SK-N-SH (cell line): ENCODE measurements at regions not wholly inside any gene's neighbourhood (a gene's known extent, or its start where the extent isn't known, plus 50 kb on each side); places are given as distances from the start of the nearest gene placed in this dataset.

Experiments used
- CTCF ChIA-PET: fragments of 300-600, 350-600 bp; formaldehyde crosslinking; extraction: SDS; loops from one replicate; lab custom pipeline; 2021; lab: Yijun Ruan, JAX
- POLR2A ChIA-PET: fragments of 350-600 bp; sonication (Branson Sonifier 250); formaldehyde crosslinking; extraction: SDS; loops from one replicate; lab custom pipeline; 2020; ENCODE audit warnings: antibody characterized with exemption, inconsistent platforms; lab: Yijun Ruan, JAX
- DNase-seq: peaks from one replicate; pipeline ENCODE4 v3.0.0; 2012
- H2AFZ ChIP-seq: fragments of 200-600 bp; sonication (generic); 2 replicates; pipeline ENCODE4 v1.8.1; 2016; ENCODE audit warnings: antibody characterized with exemption, mild to moderate bottlenecking, low read depth
- H3F3A ChIP-seq: fragments of 200-600 bp; sonication (generic); replicated peaks from 2 replicates; pipeline ENCODE3; 2016; ENCODE audit warnings: antibody characterized with exemption, mild to moderate bottlenecking; ENCODE audit not compliant: insufficient read depth
- H3K27ac ChIP-seq, 2 experiments: fragments of 200-500 bp in 1 of 2; fragments of 200-600 bp in 1 of 2; sonication (Bioruptor generic) in 1 of 2; sonication (generic), shearing (Covaris generic) in 1 of 2; 2 replicates each; pipeline versions ENCODE4 v1.5.1 to v1.6.1; 2014 to 2016; ENCODE audit warnings: low read depth in 2 of 2, inconsistent platforms in 1 of 2, low read length in 1 of 2, mild to moderate bottlenecking in 1 of 2, mixed read lengths in 1 of 2
- H3K27me3 ChIP-seq: fragments of 200-600 bp; sonication (generic), shearing (Covaris generic); 2 replicates; pipeline ENCODE4 v1.6.1; 2016; ENCODE audit warnings: mixed run types; ENCODE audit not compliant: insufficient read depth
- H3K36me3 ChIP-seq, 2 experiments: fragments of 200-500 bp in 1 of 2; fragments of 200-600 bp in 1 of 2; sonication (Bioruptor generic) in 1 of 2; sonication (generic) in 1 of 2; replicated peaks in 1 of 2; 2 replicates each; pipeline versions ENCODE3 to v1.5.1; 2014 to 2016; ENCODE audit warnings: low read length in 1 of 2, mild to moderate bottlenecking in 1 of 2; ENCODE audit not compliant: insufficient read depth in 2 of 2, control insufficient read depth in 1 of 2
- H3K4me1 ChIP-seq, 2 experiments: fragments of 200-500 bp in 1 of 2; fragments of 200-600 bp in 1 of 2; sonication (Bioruptor generic) in 1 of 2; sonication (generic), shearing (Covaris generic) in 1 of 2; 2 replicates each; pipeline versions ENCODE4 v1.5.1 to v1.6.1; 2014 to 2016; ENCODE audit warnings: low read depth in 1 of 2, low read length in 1 of 2, mixed run types in 1 of 2; ENCODE audit not compliant: insufficient read depth in 2 of 2, control insufficient read depth in 1 of 2
- H3K4me2 ChIP-seq: fragments of 200-600 bp; sonication (generic), shearing (Covaris generic); 2 replicates; pipeline ENCODE4 v1.6.1; 2017; ENCODE audit warnings: mixed run types
- H3K4me3 ChIP-seq, 2 experiments: fragments of 200-500 bp in 1 of 2; fragments of 200-600 bp in 1 of 2; sonication (Bioruptor generic) in 1 of 2; sonication (generic), shearing (Covaris generic) in 1 of 2; 2 replicates each; pipeline versions ENCODE4 v1.5.1 to v1.8.1; 2014 to 2016; ENCODE audit warnings: low read depth in 2 of 2, inconsistent platforms in 1 of 2, low read length in 1 of 2, mild to moderate bottlenecking in 1 of 2, mixed read lengths in 1 of 2, moderate library complexity in 1 of 2
- H3K79me2 ChIP-seq: fragments of 200-600 bp; sonication (generic); 2 replicates; pipeline ENCODE4 v1.8.1; 2017; ENCODE audit warnings: mild to moderate bottlenecking; ENCODE audit not compliant: insufficient read depth
- H3K9ac ChIP-seq: fragments of 200-600 bp; sonication (generic); 2 replicates; pipeline ENCODE4 v1.6.1; 2017; ENCODE audit warnings: mixed run types
- H3K9me2 ChIP-seq: fragments of 200-600 bp; sonication (generic); 2 replicates; pipeline ENCODE4 v1.6.1; 2017; ENCODE audit warnings: mixed run types
- H3K9me3 ChIP-seq: fragments of 200-600 bp; sonication (generic); 2 replicates; pipeline ENCODE4 v1.6.1; 2017; ENCODE audit warnings: mixed run types, mild to moderate bottlenecking, moderate library complexity
- H4K20me1 ChIP-seq: fragments of 200-600 bp; sonication (generic); 2 replicates; pipeline ENCODE4 v1.6.1; 2017; ENCODE audit warnings: mild to moderate bottlenecking, mixed run types; ENCODE audit not compliant: insufficient read depth
- EP300 ChIP-seq, 2 experiments: IDR thresholded peaks; 2 replicates each; pipeline versions ENCODE4 v1.4.0 to v1.6.1; 2012; ENCODE audit warnings: borderline replicate concordance in 1 of 2, low read depth in 1 of 2, low read length in 1 of 2
- EZH2phosphoT487 ChIP-seq: fragments of 200-600 bp; sonication (generic); IDR thresholded peaks from 2 replicates; pipeline ENCODE4 v1.6.1; 2017; ENCODE audit warnings: low read depth, mixed run types, mild to moderate bottlenecking, antibody characterized with exemption, moderate library complexity, borderline replicate concordance
- FOXJ3 ChIP-seq: sonication (generic); formaldehyde crosslinking; IDR thresholded peaks from 2 replicates; pipeline ENCODE4 v1.5.1; 2020; ENCODE audit warnings: mild to moderate bottlenecking, missing genetic modification reagents
- GABPA ChIP-seq: IDR thresholded peaks from 2 replicates; pipeline ENCODE4 v1.4.0; 2012; ENCODE audit warnings: low read depth, mild to moderate bottlenecking
- GATA2 ChIP-seq: sonication (generic); formaldehyde crosslinking; IDR thresholded peaks from 2 replicates; pipeline ENCODE4 v1.5.0; 2020; ENCODE audit warnings: mild to moderate bottlenecking, missing genetic modification reagents
- JUND ChIP-seq: IDR thresholded peaks from 2 replicates; pipeline ENCODE4 v1.4.0; 2012
- RAD21 ChIP-seq: IDR thresholded peaks from 2 replicates; pipeline ENCODE4 v1.6.1; 2012; ENCODE audit warnings: mild to moderate bottlenecking, low read length
- SIN3A ChIP-seq: IDR thresholded peaks from 2 replicates; pipeline ENCODE4 v1.6.1; 2012; ENCODE audit warnings: low read depth, mild to moderate bottlenecking, low read length, moderate library complexity, borderline replicate concordance
- TEAD4 ChIP-seq: IDR thresholded peaks from 2 replicates; pipeline ENCODE4 v1.4.0; 2012; ENCODE audit warnings: mild to moderate bottlenecking, borderline replicate concordance; ENCODE audit not compliant: insufficient read depth
- WGBS: methylation state at CpG from one replicate; pipeline ENCODE4 v1.1.6; 2017; ENCODE audit warnings: low lambda C conversion rate; 5-methylcytosine and 5-hydroxymethylcytosine counted together
- TF ChIP-seq, protein P1 (sequence below): IDR thresholded peaks from 2 replicates; pipeline ENCODE4; 2012

- no peak for TF ChIP-seq JUND
- no peak for TF ChIP-seq GATA2 (CRISPR knock-in tag)
- no peak for TF ChIP-seq TEAD4
- TF ChIP-seq, all 33 proteins: peak for 0
Measured at GRCh38 chr5:35483780-35484179, 133.9 kb upstream of the SPEF2 start (continued).

- DNase-seq, result no peak
- ChIA-PET POLR2A (no interaction called here), CTCF (no interaction called here)
- Histone ChIP-seq H2AFZ (no peak overlapping the region), H3K9me3 (no peaks in the 10 kb centered on the region), H4K20me1 (no peaks in the 10 kb centered on the region), H3K9me2 (no peaks in the 10 kb centered on the region), H3K4me3 (no peak overlapping the region), H3K4me1 (no peaks in the 10 kb centered on the region), H3K4me2 (no peak overlapping the region), H3K79me2 (no peaks in the 10 kb centered on the region), H3K27ac (no peak overlapping the region), H3K36me3 (no peaks in the 10 kb centered on the region), H3F3A (no peaks in the 10 kb centered on the region), H3K9ac (no peak overlapping the region), H3K27me3 (no peaks in the 10 kb centered on the region)
- TF ChIP-seq EP300 (IDR thresholded peaks at IDR 0.05; ENCODE audit: borderline replicate concordance in 1 of 2, low read depth in 1 of 2, low read length in 1 of 2) (no peak), RAD21 (no peak), EZH2phosphoT487 (no peak), GABPA (no peak), TEAD4 (no peak)
Measured at GRCh38 chr5:35483191-35483590, 134.5 kb upstream of the SPEF2 start.

GRCh38 chr5:35482167-35482755 lies 135.4 kb upstream of the SPEF2 start:
- Histone ChIP-seq H3K4me2 (no peak overlapping the region), H3K36me3 (no peaks in the 10 kb centered on the region), H3K79me2 (no peaks in the 10 kb centered on the region), H3K9me3 (no peaks in the 10 kb centered on the region), H2AFZ (no peak overlapping the region), H3K27ac (no peak overlapping the region), H3K4me1 (no peaks in the 10 kb centered on the region; a peak in 1 of 4 replicates), H3K4me3 (no peak overlapping the region), H3K9ac (no peak overlapping the region), H3K9me2 (no peaks in the 10 kb centered on the region), H3F3A (no peaks in the 10 kb centered on the region), H3K27me3 (no peaks in the 10 kb centered on the region), H4K20me1 (no peaks in the 10 kb centered on the region)
- CTCF ChIA-PET, result no interaction called here
- WGBS, result 57% methylated on average over 5 of the region's 5 CpGs
- no peak for DNase-seq
- TF ChIP-seq FOXJ3 (CRISPR knock-in tag) (no peak), SIN3A (no peak)
- TF ChIP-seq, protein P1, sequence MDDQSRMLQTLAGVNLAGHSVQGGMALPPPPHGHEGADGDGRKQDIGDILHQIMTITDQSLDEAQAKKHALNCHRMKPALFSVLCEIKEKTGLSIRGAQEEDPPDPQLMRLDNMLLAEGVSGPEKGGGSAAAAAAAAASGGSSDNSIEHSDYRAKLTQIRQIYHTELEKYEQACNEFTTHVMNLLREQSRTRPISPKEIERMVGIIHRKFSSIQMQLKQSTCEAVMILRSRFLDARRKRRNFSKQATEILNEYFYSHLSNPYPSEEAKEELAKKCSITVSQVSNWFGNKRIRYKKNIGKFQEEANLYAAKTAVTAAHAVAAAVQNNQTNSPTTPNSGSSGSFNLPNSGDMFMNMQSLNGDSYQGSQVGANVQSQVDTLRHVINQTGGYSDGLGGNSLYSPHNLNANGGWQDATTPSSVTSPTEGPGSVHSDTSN, result no peak
- POLR2A ChIA-PET, result no interaction called here
